CD4-positive, alpha-beta T cell treated with Interferon gamma for 1 hour (primary cell): ENCODE measurements at regions not wholly inside any gene's neighbourhood (a gene's known extent, or its start where the extent isn't known, plus 50 kb on each side); places are given as distances from the start of the nearest gene placed in this dataset.

Experiments
- DNase-seq: peaks from one replicate; pipeline ENCODE4 v3.0.0-alpha.2; 2020

GRCh38 chr15:100703032-100703578 is 100.7 kb downstream of the ASB7 start:
- no peak for DNase-seq

GRCh38 chr15:100703671-100704070 is 101.3 kb downstream of the ASB7 start:
- no peak for DNase-seq

- DNase-seq: no peak
These were observed 102.1 kb downstream of the ASB7 start for GRCh38 chr15:100704281-100705055.

- DNase-seq: no peak
These were observed 102.7 kb downstream of the ASB7 start for GRCh38 chr15:100705065-100705464.

- no peak for DNase-seq
These were observed 103.5 kb downstream of the ASB7 start for GRCh38 chr15:100705841-100706240.

- no peak for DNase-seq
These were observed 104.8 kb downstream of the ASB7 start for GRCh38 chr15:100707229-100707628.

GRCh38 chr15:100708916-100709315 is 106.5 kb downstream of the ASB7 start:
- no peak for DNase-seq

GRCh38 chr15:100710222-100710621 is 107.8 kb downstream of the ASB7 start:
- DNase-seq: no peak

GRCh38 chr15:100710744-100711515 is 108.5 kb downstream of the ASB7 start:
- DNase-seq: no peak

- DNase-seq: no peak
These were observed 109.2 kb downstream of the ASB7 start for GRCh38 chr15:100711516-100712021.

GRCh38 chr15:100712226-100712625 is 109.8 kb downstream of the ASB7 start:
- DNase-seq: no peak

- DNase-seq: no peak
These were observed 110.9 kb downstream of the ASB7 start for GRCh38 chr15:100713163-100713867.

GRCh38 chr15:100714034-100714748 is 111.8 kb downstream of the ASB7 start:
- DNase-seq: no peak

GRCh38 chr15:100714749-100715342 is 112.5 kb downstream of the ASB7 start:
- no peak for DNase-seq

- no peak for DNase-seq
These were observed 113.4 kb downstream of the ASB7 start for GRCh38 chr15:100715571-100716455.

- DNase-seq: no peak
These were observed 114.2 kb downstream of the ASB7 start for GRCh38 chr15:100716456-100717085.

GRCh38 chr15:100717596-100717995 is 115.2 kb downstream of the ASB7 start:
- no peak for DNase-seq

- no peak for DNase-seq
These were observed 115.9 kb downstream of the ASB7 start for GRCh38 chr15:100718075-100718980.

- no peak for DNase-seq
These were observed 118.1 kb downstream of the ASB7 start for GRCh38 chr15:100720406-100720967.
